ENCODE measurements at regions not wholly inside any gene's neighbourhood (a gene's known extent, or its start where the extent isn't known, plus 50 kb on each side); places are given as distances from the start of the nearest gene placed in this dataset.

DNA sequence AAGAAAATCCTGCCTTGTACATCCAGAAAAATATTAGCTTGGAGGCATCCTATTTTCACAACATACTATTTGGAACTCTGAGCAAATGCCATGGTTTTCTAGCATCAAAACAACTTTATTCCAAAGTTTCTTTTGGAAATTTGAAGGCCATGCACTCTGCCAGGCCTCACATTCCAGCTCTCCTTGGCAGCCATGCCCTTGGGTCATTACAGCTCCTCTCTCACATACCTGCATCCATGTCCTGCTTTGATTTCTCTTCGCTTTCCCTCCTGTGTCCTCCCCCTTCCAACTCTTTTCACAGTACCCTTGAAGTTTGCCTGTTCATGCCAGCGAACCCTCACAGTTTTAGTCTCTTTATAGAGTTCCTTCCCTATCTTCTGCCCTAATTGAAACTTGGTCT lies 70.9 kb upstream of the TPRG1 start:
- Mint-ChIP-seq H3K9me3 (peaks cover 0 to 5% (median 0%) of the 10 kb centered on the region in 7 donors), H3K27me3 (ENCODE audit: low read depth in 3 of 3) (peaks cover 0 to 1% (median 0%) of the 10 kb centered on the region in 3 donors), H3K4me3 (no peak overlapping the region), H3K4me1 (peaks cover 4% of the 10 kb centered on the region), H3K27ac (no peak overlapping the region), H3K36me3 (no peaks in the 10 kb centered on the region)
- no peaks in the 10 kb centered on the region for H3K79me2 ChIP-seq (ENCODE audit: insufficient read depth, low read length)
- H4K20me1 ChIP-seq (ENCODE audit: insufficient read depth, low read length) = no peaks in the 10 kb centered on the region
- no peak overlapping the region for H3K4me3 ChIP-seq (replicated peaks in 1 of 3; ENCODE audit: low read depth in 2 of 3, low read length in 3 of 3)
- H3K4me2 ChIP-seq (replicated peaks; ENCODE audit: extremely low read depth, low read length, poor library complexity, severe bottlenecking) = no peak overlapping the region
- WGBS (ENCODE audit: insufficient coverage) = 92% methylated on average over 2 of the region's 2 CpGs
- no peaks in the 10 kb centered on the region for H3K4me1 ChIP-seq (ENCODE audit: control insufficient read depth in 1 of 2, insufficient read depth in 2 of 2, low read length in 2 of 2)
- intact Hi-C loops (cut with micrococcal nuclease) = no loop called here
- no peaks in the 10 kb centered on the region for H3K9me3 ChIP-seq (replicated peaks in 1 of 2; ENCODE audit: control insufficient read depth in 1 of 2, insufficient read depth in 1 of 2, low read length in 2 of 2)
- no peak overlapping the region for H3K27ac ChIP-seq (ENCODE audit: low read depth in 1 of 2, low read length in 2 of 2)
- H3K36me3 ChIP-seq (replicated peaks in 1 of 2; ENCODE audit: control insufficient read depth in 1 of 2, insufficient read depth in 2 of 2, low read length in 2 of 2) = no peaks in the 10 kb centered on the region
- DNase-seq = no peak
- H3K27me3 ChIP-seq (ENCODE audit: control insufficient read depth in 2 of 2, insufficient read depth in 2 of 2, low read length in 2 of 2) = no peaks in the 10 kb centered on the region
- no peak overlapping the region for H3K9ac ChIP-seq (ENCODE audit: insufficient read depth, low read length, poor library complexity, severe bottlenecking)
- H2AFZ ChIP-seq (ENCODE audit: insufficient read depth, low read depth, low read length, poor library complexity, severe bottlenecking) = no peak overlapping the region
- TF ChIP-seq, protein P1, sequence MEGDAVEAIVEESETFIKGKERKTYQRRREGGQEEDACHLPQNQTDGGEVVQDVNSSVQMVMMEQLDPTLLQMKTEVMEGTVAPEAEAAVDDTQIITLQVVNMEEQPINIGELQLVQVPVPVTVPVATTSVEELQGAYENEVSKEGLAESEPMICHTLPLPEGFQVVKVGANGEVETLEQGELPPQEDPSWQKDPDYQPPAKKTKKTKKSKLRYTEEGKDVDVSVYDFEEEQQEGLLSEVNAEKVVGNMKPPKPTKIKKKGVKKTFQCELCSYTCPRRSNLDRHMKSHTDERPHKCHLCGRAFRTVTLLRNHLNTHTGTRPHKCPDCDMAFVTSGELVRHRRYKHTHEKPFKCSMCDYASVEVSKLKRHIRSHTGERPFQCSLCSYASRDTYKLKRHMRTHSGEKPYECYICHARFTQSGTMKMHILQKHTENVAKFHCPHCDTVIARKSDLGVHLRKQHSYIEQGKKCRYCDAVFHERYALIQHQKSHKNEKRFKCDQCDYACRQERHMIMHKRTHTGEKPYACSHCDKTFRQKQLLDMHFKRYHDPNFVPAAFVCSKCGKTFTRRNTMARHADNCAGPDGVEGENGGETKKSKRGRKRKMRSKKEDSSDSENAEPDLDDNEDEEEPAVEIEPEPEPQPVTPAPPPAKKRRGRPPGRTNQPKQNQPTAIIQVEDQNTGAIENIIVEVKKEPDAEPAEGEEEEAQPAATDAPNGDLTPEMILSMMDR (IDR thresholded peaks at IDR 0.05) = no peak

DNA sequence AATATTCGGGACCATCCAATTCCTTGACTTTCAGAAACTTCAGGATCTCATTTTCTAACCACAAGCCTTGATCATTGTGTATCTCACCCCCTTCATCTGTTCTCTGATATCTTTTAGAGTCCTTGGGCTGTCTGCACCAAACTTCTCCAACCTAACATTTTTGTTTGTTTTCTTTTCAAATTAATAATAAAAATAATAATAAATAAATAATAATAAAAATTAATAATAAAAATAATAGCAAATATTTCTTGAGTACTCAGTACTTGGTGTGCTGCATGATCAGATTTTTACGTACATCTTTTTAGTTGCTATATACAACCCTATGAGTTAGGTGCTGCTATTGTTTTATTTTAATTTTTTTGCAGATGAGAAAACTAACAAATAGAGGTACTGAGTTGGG lies 70.2 kb upstream of the TPRG1 start:
- Histone ChIP-seq H3K27ac (ENCODE audit: low read depth in 1 of 2, low read length in 2 of 2) (no peak overlapping the region), H3K9me3 (replicated peaks in 1 of 2; ENCODE audit: control insufficient read depth in 1 of 2, insufficient read depth in 1 of 2, low read length in 2 of 2) (no peaks in the 10 kb centered on the region), H3K4me2 (replicated peaks; ENCODE audit: extremely low read depth, low read length, poor library complexity, severe bottlenecking) (no peak overlapping the region), H3K36me3 (replicated peaks in 1 of 2; ENCODE audit: control insufficient read depth in 1 of 2, insufficient read depth in 2 of 2, low read length in 2 of 2) (no peaks in the 10 kb centered on the region), H3K27me3 (ENCODE audit: control insufficient read depth in 2 of 2, insufficient read depth in 2 of 2, low read length in 2 of 2) (no peaks in the 10 kb centered on the region), H3K4me3 (replicated peaks in 1 of 3; ENCODE audit: low read depth in 2 of 3, low read length in 3 of 3) (no peak overlapping the region), H3K9ac (ENCODE audit: insufficient read depth, low read length, poor library complexity, severe bottlenecking) (no peak overlapping the region), H4K20me1 (ENCODE audit: insufficient read depth, low read length) (no peaks in the 10 kb centered on the region), H2AFZ (ENCODE audit: insufficient read depth, low read depth, low read length, poor library complexity, severe bottlenecking) (no peak overlapping the region), H3K79me2 (ENCODE audit: insufficient read depth, low read length) (no peaks in the 10 kb centered on the region), H3K4me1 (ENCODE audit: control insufficient read depth in 1 of 2, insufficient read depth in 2 of 2, low read length in 2 of 2) (no peaks in the 10 kb centered on the region)
- TF ChIP-seq, protein P1 (IDR thresholded peaks at IDR 0.05) = no peak
- no peak for DNase-seq
- Mint-ChIP-seq H3K27ac (no peak overlapping the region), H3K4me3 (no peak overlapping the region), H3K9me3 (peaks cover 0 to 3% (median 0%) of the 10 kb centered on the region in 7 donors), H3K27me3 (ENCODE audit: low read depth in 3 of 3) (peaks cover 0 to 1% (median 0%) of the 10 kb centered on the region in 3 donors), H3K4me1 (peaks cover 4% of the 10 kb centered on the region), H3K36me3 (no peaks in the 10 kb centered on the region)
- intact Hi-C loops (cut with micrococcal nuclease) = no loop called here
- WGBS (ENCODE audit: insufficient coverage) = 100% methylated on average over 1 of the region's 2 CpGs

Measured in CD14-positive monocyte (primary cell).